ENCODE measurements at regions not wholly inside any gene's neighbourhood (a gene's known extent, or its start where the extent isn't known, plus 50 kb on each side); places are given as distances from the start of the nearest gene placed in this dataset.

GRCh38 chr1:54479251-54479650 lies 68.8 kb upstream of the ACOT11 start:
- TF ChIP-seq CTCF (IDR thresholded peaks at IDR 0.05): no peak
- no peak for TF ChIP-seq POLR2A (IDR thresholded peaks at IDR 0.05)
- no peak for TF ChIP-seq POLR2AphosphoS5 (IDR thresholded peaks at IDR 0.05)
